Body of pancreas (tissue), 4 donors: ENCODE measurements at regions not wholly inside any gene's neighbourhood (a gene's known extent, or its start where the extent isn't known, plus 50 kb on each side); places are given as distances from the start of the nearest gene placed in this dataset.

Experiments
- ATAC-seq: fragments of 150-250 bp; one replicate; pipeline ENCODE4 v1.9.1; 2016
- DNase-seq, 4 donors: peaks; one replicate each; pipeline ENCODE4 v3.0.0-alpha.2; 2019
- H3K27ac ChIP-seq, 4 donors: fragments of 200-600 bp; sonication (generic); 1 replicate in 3 of 4; 2 replicates in 1 of 4; pipeline versions ENCODE4 v1.5.1 to v1.6.1; 2016 to 2019; ENCODE audit warnings: mild to moderate bottlenecking in 1 of 4, mixed read lengths in 1 of 4, moderate library complexity in 1 of 4
- H3K27me3 ChIP-seq, 2 donors: fragments of 200-600 bp; sonication (generic); one replicate each; pipeline ENCODE4 v1.6.0; 2016; ENCODE audit warnings: mild to moderate bottlenecking in 1 of 2
- H3K36me3 ChIP-seq, 2 donors: fragments of 200-600 bp; sonication (generic); replicated peaks in 1 of 2; 2 replicates each; pipeline ENCODE4 v1.5.1; 2016; ENCODE audit warnings: low read depth in 2 of 2; ENCODE audit not compliant: insufficient read depth in 1 of 2
- H3K4me1 ChIP-seq: fragments of 200-600 bp; sonication (generic); one replicate; pipeline ENCODE4 v1.6.0; 2016
- H3K4me3 ChIP-seq, 2 donors: fragments of 200-600 bp; sonication (generic); 1 replicate in 1 of 2; 2 replicates in 1 of 2; pipeline ENCODE4 v1.5.1; 2016 to 2019
- H3K9me3 ChIP-seq, 3 donors: fragments of 200-600 bp; sonication (generic); 1 replicate in 2 of 3; 2 replicates in 1 of 3; pipeline ENCODE4 v1.5.1; 2016
- POLR2A ChIP-seq, 3 donors: fragments of 450-650 bp; IDR thresholded peaks; one replicate each; pipeline ENCODE4 v1.6.1; 2016; ENCODE audit warnings: antibody characterized with exemption in 3 of 3, mild to moderate bottlenecking in 2 of 3
- WGBS, 2 donors: methylation state at CpG; one replicate each; pipeline ENCODE4 v1.1.5; 2017; 5-methylcytosine and 5-hydroxymethylcytosine counted together
- intact Hi-C: fragments of 100-400 bp; cut with DNase I; formaldehyde crosslinking; loops from one replicate; pipeline ENCODE4 v1.15.1; 2023
- TF ChIP-seq, protein P1 (sequence below), 7 experiments: fragments of 450-650 bp in 4 of 7; fragments of 200-600 bp in 3 of 7; sonication (generic) in 3 of 7; IDR thresholded peaks; one replicate each; pipeline ENCODE4 v1.5.1; 2016 to 2019; ENCODE audit warnings: antibody characterized with exemption in 7 of 7

DNA sequence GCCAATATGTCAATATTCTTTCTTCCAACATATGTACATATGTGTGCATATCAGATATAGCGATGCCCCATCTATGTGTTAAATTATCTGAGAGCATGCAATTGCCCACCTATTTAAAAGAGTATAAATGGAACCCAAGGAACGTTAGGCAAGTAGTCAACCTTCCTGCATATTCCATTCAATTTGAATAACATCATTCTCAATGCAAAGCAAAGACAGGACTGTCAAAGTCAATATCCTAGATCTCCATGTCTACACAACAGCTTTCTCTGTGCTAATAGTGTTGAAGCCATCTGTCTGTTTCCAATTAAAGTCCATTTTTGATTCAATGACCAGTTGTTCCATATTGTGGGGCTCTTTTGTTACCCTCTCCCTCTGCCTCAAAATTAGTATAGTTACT, 85.3 kb upstream of the COX7C start:
- Histone ChIP-seq H3K36me3 (no peaks in the 10 kb centered on the region), H3K27me3 (no peaks in the 10 kb centered on the region), H3K27ac (no peak overlapping the region), H3K4me1 (no peaks in the 10 kb centered on the region), H3K4me3 (no peak overlapping the region), H3K9me3 (no peaks in the 10 kb centered on the region)
- ATAC-seq (no peak), DNase-seq (no peak)
- WGBS, 2 donors, result 47 to 64% methylated on average over 2 of the region's 2 CpGs
- intact Hi-C loops, result no loop called here
- TF ChIP-seq, protein P1, sequence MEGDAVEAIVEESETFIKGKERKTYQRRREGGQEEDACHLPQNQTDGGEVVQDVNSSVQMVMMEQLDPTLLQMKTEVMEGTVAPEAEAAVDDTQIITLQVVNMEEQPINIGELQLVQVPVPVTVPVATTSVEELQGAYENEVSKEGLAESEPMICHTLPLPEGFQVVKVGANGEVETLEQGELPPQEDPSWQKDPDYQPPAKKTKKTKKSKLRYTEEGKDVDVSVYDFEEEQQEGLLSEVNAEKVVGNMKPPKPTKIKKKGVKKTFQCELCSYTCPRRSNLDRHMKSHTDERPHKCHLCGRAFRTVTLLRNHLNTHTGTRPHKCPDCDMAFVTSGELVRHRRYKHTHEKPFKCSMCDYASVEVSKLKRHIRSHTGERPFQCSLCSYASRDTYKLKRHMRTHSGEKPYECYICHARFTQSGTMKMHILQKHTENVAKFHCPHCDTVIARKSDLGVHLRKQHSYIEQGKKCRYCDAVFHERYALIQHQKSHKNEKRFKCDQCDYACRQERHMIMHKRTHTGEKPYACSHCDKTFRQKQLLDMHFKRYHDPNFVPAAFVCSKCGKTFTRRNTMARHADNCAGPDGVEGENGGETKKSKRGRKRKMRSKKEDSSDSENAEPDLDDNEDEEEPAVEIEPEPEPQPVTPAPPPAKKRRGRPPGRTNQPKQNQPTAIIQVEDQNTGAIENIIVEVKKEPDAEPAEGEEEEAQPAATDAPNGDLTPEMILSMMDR (IDR thresholded peaks at IDR 0.05), result no peak
- TF ChIP-seq POLR2A (IDR thresholded peaks at IDR 0.05), result no peak

DNA sequence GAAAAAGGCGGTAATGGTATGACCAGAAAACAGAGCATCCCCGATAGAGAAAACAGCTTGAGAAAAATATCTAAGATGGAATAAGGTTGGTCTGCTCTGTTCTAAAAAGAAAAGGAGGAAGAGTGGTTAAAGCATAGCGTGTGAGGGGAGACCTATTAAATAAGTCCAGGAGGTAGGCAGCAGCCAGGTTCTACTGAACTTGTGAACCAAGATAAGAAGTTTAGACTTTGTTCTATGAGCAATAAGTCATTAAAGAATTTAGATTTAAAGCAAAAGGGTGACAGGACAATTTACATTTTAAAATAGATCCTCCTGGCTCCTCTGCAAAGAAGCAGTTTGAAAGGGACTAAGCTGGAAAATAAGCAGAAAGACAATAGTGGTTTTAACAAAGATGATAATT, 81.3 kb upstream of the COX7C start:
- H3K4me1 ChIP-seq, result no peaks in the 10 kb centered on the region
- no peak overlapping the region for H3K27ac ChIP-seq
- 81 to 88% methylated on average over 3 of the region's 3 CpGs for WGBS, 2 donors
- DNase-seq, result no peak
- TF ChIP-seq, protein P1 (IDR thresholded peaks at IDR 0.05), result no peak
- TF ChIP-seq POLR2A (IDR thresholded peaks at IDR 0.05), result no peak
- no peak for ATAC-seq
- H3K27me3 ChIP-seq, result no peaks in the 10 kb centered on the region
- no peak overlapping the region for H3K4me3 ChIP-seq
- no peaks in the 10 kb centered on the region for H3K36me3 ChIP-seq
- no peaks in the 10 kb centered on the region for H3K9me3 ChIP-seq
- intact Hi-C loops, result no loop called here

DNA sequence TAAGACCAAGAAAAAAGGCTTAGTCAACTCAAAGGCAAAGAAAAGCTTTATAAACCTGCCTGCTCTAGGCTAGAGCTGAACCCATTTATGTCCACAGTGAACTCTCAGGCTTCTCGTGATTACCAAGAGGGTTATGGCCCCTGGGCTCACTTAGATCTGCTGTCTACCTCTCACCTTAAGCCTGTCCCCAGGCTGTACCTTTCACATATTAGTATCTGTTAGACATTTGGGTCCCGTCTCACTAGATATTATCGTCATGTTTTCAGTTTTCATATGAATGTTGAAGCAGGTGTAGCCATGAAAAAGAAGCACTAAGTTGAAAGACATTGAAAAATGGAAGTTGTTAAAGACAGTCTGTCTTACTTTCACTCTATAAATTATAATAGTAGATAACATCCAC, 75.2 kb upstream of the COX7C start:
- H3K4me1 ChIP-seq, result no peaks in the 10 kb centered on the region
- H3K36me3 ChIP-seq, result no peaks in the 10 kb centered on the region
- intact Hi-C loops, result no loop called here
- no peaks in the 10 kb centered on the region for H3K9me3 ChIP-seq
- DNase-seq (no peak), ATAC-seq (no peak)
- no peaks in the 10 kb centered on the region for H3K27me3 ChIP-seq
- no peak overlapping the region for H3K27ac ChIP-seq
- no peak for TF ChIP-seq POLR2A (IDR thresholded peaks at IDR 0.05)
- TF ChIP-seq, protein P1 (IDR thresholded peaks at IDR 0.05), result no peak
- WGBS, 2 donors, result 63 to 82% methylated on average over 3 of the region's 3 CpGs
- H3K4me3 ChIP-seq, result no peak overlapping the region

DNA sequence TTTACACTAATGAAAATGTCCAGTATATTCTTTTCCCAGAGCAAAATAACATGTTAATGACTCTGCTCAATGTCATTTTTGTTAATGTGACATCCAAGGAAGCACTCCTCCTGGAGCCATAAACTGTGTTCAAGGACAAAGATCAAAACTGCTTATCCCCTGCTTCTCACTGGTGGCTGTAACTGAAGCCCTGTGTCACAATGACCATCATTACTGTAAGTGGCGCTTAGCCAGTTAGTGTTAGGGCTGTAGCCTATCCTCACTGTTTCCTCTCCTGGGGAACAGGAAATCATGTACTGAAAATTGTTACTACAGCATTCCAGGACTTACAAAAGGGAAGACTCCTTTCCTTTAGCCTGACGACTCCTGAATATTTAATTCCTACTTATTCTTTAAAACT, 71.7 kb upstream of the COX7C start:
- Histone ChIP-seq H3K36me3 (no peaks in the 10 kb centered on the region), H3K27ac (no peak overlapping the region), H3K4me1 (no peaks in the 10 kb centered on the region), H3K9me3 (no peaks in the 10 kb centered on the region), H3K27me3 (no peaks in the 10 kb centered on the region), H3K4me3 (no peak overlapping the region)
- WGBS, 2 donors, result 26 to 30% methylated on average over 2 of the region's 2 CpGs
- intact Hi-C loops, result no loop called here
- TF ChIP-seq POLR2A (IDR thresholded peaks at IDR 0.05), result no peak
- TF ChIP-seq, protein P1 (IDR thresholded peaks at IDR 0.05), result no peak
- DNase-seq, result no peak
- ATAC-seq, result no peak

DNA sequence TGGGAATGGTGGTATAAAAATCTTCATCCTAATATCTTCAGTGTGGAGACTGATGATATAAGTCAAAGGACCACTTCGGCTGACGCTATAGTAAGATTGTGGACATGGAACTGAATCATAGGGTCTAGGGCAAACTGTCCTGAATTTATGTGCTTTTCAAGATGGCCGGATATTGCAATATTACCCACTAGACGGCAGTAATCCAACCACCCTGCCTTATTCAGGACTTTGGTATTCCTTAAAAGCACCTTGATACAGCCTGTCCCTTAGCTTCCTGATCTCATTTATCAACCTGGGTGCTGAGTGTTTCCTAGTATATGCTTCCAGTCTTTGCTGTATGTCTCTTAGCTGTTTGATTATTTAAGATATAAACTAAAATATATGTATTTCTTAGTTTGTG, 71.2 kb upstream of the COX7C start:
- 64 to 69% methylated on average over 4 of the region's 4 CpGs for WGBS, 2 donors
- intact Hi-C loops, result no loop called here
- Histone ChIP-seq H3K4me1 (no peaks in the 10 kb centered on the region), H3K9me3 (no peaks in the 10 kb centered on the region), H3K36me3 (no peaks in the 10 kb centered on the region), H3K4me3 (no peak overlapping the region), H3K27ac (no peak overlapping the region), H3K27me3 (no peaks in the 10 kb centered on the region)
- TF ChIP-seq, protein P1 (IDR thresholded peaks at IDR 0.05), result no peak
- TF ChIP-seq POLR2A (IDR thresholded peaks at IDR 0.05), result no peak
- DNase-seq, result no peak
- no peak for ATAC-seq
